Suprapubic skin (tissue), 4 donors: ENCODE measurements at regions not wholly inside any gene's neighbourhood (a gene's known extent, or its start where the extent isn't known, plus 50 kb on each side); places are given as distances from the start of the nearest gene placed in this dataset.

Experiments
- DNase-seq, 2 donors: peaks; one replicate each; pipeline ENCODE4 v3.0.0-alpha.2; 2019; ENCODE audit warnings: low spot score in 2 of 2
- H3K27ac ChIP-seq: fragments of 200-600 bp; sonication (generic); one replicate; pipeline ENCODE4 v1.5.1; 2019
- H3K27me3 ChIP-seq: fragments of 200-600 bp; sonication (generic); one replicate; pipeline ENCODE4 v1.5.1; 2019
- H3K36me3 ChIP-seq: fragments of 200-600 bp; sonication (generic); one replicate; pipeline ENCODE4 v1.5.1; 2019
- H3K4me1 ChIP-seq: fragments of 200-600 bp; sonication (generic); one replicate; pipeline ENCODE4 v1.5.1; 2019
- H3K4me3 ChIP-seq: fragments of 200-600 bp; sonication (generic); one replicate; pipeline ENCODE4 v1.5.1; 2019; ENCODE audit warnings: mild to moderate bottlenecking
- H3K9me3 ChIP-seq: fragments of 200-600 bp; sonication (generic); one replicate; pipeline ENCODE4 v1.5.1; 2019
- EP300 ChIP-seq: sonication (generic); formaldehyde crosslinking; IDR thresholded peaks from one replicate; pipeline ENCODE4 v1.6.1; 2017; ENCODE audit warnings: antibody characterized with exemption
- POLR2A ChIP-seq, 2 donors: fragments of 450-650 bp; IDR thresholded peaks; one replicate each; pipeline ENCODE4 v1.6.1; 2017; ENCODE audit warnings: antibody characterized with exemption in 2 of 2, mild to moderate bottlenecking in 2 of 2, moderate library complexity in 2 of 2
- POLR2AphosphoS5 ChIP-seq, 3 donors: sonication (generic); formaldehyde crosslinking; IDR thresholded peaks; one replicate each; pipeline ENCODE4 v1.6.1; 2017; ENCODE audit warnings: antibody characterized with exemption in 3 of 3
- WGBS: methylation state at CpG from one replicate; pipeline ENCODE4 v1.1.5; 2018; 5-methylcytosine and 5-hydroxymethylcytosine counted together
- TF ChIP-seq, protein P1 (sequence below), 2 donors: fragments of 200-600 bp in 1 of 2; fragments of 450-650 bp in 1 of 2; sonication (generic) in 1 of 2; IDR thresholded peaks; one replicate each; pipeline ENCODE4 v1.5.1; 2016 to 2019; ENCODE audit warnings: antibody characterized with exemption in 2 of 2, mild to moderate bottlenecking in 1 of 2, moderate library complexity in 1 of 2

DNA sequence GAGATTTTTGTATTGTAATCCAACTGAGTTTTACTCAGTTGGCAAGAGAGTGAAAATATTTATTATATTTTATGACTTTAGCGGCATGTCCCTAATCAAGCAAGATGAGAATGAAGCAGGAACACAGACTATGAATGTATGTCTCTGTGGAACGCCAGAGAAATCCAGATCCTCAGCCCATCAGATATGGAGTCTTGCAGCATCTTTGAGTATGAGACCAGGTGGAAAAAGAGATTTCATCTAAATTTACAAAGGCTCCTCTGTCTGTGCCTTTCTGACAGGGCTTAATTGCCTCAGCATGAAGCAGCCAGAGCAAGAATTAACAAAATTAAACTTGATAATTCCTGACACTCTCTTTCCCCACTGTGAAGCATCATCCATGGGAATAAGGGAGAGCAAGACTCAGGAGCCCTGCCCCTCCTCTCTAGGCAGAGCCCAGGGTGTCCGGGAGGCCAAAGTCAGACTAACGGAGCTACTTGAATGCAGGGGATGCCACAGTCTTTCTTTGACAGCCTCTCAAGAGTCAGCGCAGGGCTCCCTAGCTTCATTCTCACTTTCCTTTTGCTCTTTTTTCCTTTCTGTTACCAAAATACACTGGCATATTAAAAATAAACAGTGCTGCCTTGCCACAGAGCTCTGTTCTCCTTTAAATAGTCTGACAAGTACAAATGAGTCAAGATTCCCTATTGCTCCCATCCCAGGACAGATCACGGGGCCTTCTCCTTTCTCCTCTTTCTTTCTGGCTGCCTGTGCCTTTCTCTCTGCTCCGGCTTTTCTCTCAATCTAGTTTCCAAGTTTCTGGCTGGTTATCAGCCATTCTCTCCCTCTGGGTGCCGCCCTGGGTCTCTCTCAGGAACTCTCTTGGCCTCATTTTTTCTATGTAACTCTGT is 132.2 kb upstream of the INHBA start:
- no peak for DNase-seq
- peaks cover 5% of the 10 kb centered on the region for H3K9me3 ChIP-seq
- 50% methylated on average over 8 of the region's 8 CpGs for WGBS
- no peak for TF ChIP-seq POLR2AphosphoS5 (IDR thresholded peaks at IDR 0.05)
- no peak for TF ChIP-seq POLR2A (IDR thresholded peaks at IDR 0.05)
- TF ChIP-seq EP300, result no peak
- TF ChIP-seq, protein P1, sequence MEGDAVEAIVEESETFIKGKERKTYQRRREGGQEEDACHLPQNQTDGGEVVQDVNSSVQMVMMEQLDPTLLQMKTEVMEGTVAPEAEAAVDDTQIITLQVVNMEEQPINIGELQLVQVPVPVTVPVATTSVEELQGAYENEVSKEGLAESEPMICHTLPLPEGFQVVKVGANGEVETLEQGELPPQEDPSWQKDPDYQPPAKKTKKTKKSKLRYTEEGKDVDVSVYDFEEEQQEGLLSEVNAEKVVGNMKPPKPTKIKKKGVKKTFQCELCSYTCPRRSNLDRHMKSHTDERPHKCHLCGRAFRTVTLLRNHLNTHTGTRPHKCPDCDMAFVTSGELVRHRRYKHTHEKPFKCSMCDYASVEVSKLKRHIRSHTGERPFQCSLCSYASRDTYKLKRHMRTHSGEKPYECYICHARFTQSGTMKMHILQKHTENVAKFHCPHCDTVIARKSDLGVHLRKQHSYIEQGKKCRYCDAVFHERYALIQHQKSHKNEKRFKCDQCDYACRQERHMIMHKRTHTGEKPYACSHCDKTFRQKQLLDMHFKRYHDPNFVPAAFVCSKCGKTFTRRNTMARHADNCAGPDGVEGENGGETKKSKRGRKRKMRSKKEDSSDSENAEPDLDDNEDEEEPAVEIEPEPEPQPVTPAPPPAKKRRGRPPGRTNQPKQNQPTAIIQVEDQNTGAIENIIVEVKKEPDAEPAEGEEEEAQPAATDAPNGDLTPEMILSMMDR (IDR thresholded peaks at IDR 0.05), result no peak
- H3K4me3 ChIP-seq, result no peak overlapping the region
- H3K27me3 ChIP-seq, result no peaks in the 10 kb centered on the region
- H3K27ac ChIP-seq, result peak overlapping the region; percentile 65
- H3K4me1 ChIP-seq, result peaks cover 13% of the 10 kb centered on the region
- H3K36me3 ChIP-seq, result no peaks in the 10 kb centered on the region

DNA sequence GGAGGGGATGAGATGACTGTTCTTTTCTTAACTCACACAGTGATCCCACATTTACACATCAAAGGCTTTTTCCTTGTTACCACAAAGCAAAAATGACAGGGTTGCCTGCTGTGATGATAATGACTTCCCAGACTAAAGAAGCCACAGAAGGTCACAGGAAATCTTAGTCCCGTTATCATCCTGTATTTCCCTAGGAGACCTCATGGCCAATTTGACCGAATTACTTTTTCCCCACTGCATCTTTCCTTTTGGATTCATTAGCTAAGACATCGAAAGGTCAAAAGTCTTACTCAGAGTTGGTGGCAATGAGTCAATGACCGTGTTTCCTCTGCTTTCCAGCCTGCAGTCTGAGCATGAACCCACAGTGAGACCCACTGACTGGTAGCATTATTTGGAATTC is 130.1 kb upstream of the INHBA start:
- TF ChIP-seq, protein P1 (IDR thresholded peaks at IDR 0.05), result no peak
- no peaks in the 10 kb centered on the region for H3K27me3 ChIP-seq
- H3K4me3 ChIP-seq, result no peak overlapping the region
- no peak for DNase-seq
- no peak overlapping the region for H3K27ac ChIP-seq
- H3K4me1 ChIP-seq, result peaks cover 13% of the 10 kb centered on the region
- 71% methylated on average over 4 of the region's 4 CpGs for WGBS
- H3K9me3 ChIP-seq, result peaks cover 5% of the 10 kb centered on the region
- H3K36me3 ChIP-seq, result no peaks in the 10 kb centered on the region

DNA sequence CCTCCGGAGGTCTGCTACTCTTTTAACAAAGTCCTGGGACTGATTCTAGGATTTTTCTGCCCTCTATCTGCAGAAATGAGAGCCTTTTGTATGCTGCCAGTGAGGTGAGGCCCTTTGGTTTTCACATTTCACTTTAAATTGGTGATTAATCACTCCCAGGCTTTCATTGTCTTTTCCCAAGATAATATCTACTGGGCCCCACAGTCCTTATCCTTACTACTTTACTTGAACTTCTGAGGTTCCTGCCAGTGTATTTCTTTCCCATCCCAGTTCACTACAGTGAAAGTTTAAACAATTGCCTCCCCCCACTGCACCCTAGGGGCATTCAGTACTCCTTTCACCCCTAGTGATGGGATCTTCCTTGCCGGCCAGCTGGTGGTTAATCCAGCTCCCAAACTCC is 127.4 kb upstream of the INHBA start:
- TF ChIP-seq POLR2A (IDR thresholded peaks at IDR 0.05) (no peak), POLR2AphosphoS5 (IDR thresholded peaks at IDR 0.05) (no peak)
- TF ChIP-seq, protein P1 (IDR thresholded peaks at IDR 0.05), result no peak
- Histone ChIP-seq H3K27ac (no peak overlapping the region), H3K4me1 (peaks cover 4% of the 10 kb centered on the region), H3K9me3 (peaks cover 5% of the 10 kb centered on the region), H3K4me3 (no peak overlapping the region), H3K27me3 (no peaks in the 10 kb centered on the region), H3K36me3 (no peaks in the 10 kb centered on the region)
- DNase-seq, result no peak
- WGBS, result 74% methylated on average over 2 of the region's 2 CpGs

DNA sequence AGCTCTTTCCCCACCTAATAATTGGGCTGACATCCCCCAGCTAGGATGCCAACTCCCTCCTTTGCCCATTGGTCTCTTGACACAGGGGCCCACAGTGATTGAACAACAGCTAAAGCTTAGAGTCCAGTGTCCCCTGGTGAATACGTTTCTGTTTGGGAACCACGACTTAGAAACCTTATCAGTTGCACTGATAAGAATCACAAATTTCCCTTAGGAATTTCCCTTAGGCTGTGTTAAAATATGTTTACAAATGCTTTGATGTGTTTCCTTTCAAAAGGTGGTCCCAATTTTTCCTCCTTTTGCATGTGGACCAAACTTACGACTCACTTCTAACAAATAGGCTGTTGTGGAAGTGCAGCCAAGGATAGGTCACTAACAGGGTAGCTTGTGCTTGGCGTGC is 126.0 kb upstream of the INHBA start:
- WGBS, result 62% methylated on average over 4 of the region's 4 CpGs

DNA sequence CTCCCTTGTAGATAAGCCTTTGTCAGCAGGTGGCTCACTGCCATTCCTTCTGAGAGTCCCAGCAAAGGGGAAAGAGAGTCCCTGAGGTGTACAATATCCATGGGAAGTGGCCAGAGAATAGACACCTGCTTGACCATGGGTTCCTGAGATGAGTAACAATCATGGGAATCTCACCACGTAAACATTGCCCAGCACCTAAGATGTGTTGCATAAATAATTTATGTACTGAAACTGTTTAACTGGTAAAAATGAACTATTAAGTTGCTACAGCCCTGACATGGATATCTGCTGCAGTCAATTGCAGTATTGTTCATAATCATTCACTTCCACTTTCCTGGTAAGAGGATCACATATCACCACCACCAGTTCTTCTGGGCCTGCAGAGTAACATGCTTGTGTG is 123.8 kb upstream of the INHBA start:
- H3K36me3 ChIP-seq, result no peaks in the 10 kb centered on the region
- no peak for DNase-seq
- H3K4me3 ChIP-seq, result no peak overlapping the region
- 90% methylated on average over 1 of the region's 1 CpG for WGBS
- no peaks in the 10 kb centered on the region for H3K4me1 ChIP-seq
- H3K9me3 ChIP-seq, result peaks cover 5% of the 10 kb centered on the region
- TF ChIP-seq POLR2AphosphoS5 (IDR thresholded peaks at IDR 0.05) (no peak), POLR2A (IDR thresholded peaks at IDR 0.05) (no peak), EP300 (no peak)
- TF ChIP-seq, protein P1 (IDR thresholded peaks at IDR 0.05), result no peak
- H3K27ac ChIP-seq, result no peak overlapping the region
- no peaks in the 10 kb centered on the region for H3K27me3 ChIP-seq

More for the DNA sequence above, 126.0 kb upstream of the INHBA start:
- Histone ChIP-seq H3K27me3 (no peaks in the 10 kb centered on the region), H3K27ac (no peak overlapping the region), H3K9me3 (peaks cover 5% of the 10 kb centered on the region), H3K36me3 (no peaks in the 10 kb centered on the region), H3K4me3 (no peak overlapping the region), H3K4me1 (no peaks in the 10 kb centered on the region)
- TF ChIP-seq POLR2AphosphoS5 (IDR thresholded peaks at IDR 0.05), result no peak
- no peak for TF ChIP-seq POLR2A (IDR thresholded peaks at IDR 0.05)
- TF ChIP-seq, protein P1 (IDR thresholded peaks at IDR 0.05), result no peak
- no peak for TF ChIP-seq EP300
- DNase-seq, result no peak
